ENCODE measurements at regions not wholly inside any gene's neighbourhood (a gene's known extent, or its start where the extent isn't known, plus 50 kb on each side); places are given as distances from the start of the nearest gene placed in this dataset.

- FAIRE-seq (no peak), DNase-seq (ENCODE audit: extremely low spot score, insufficient read length, low read depth) (no peak)
These were observed 78.7 kb upstream of the PROK2 start for GRCh38 chr3:71863563-71864190.

GRCh38 chr3:71862371-71863140 is 77.6 kb upstream of the PROK2 start:
- DNase-seq (ENCODE audit: extremely low spot score, insufficient read length, low read depth): no peak
- FAIRE-seq: no peak

- DNase-seq (ENCODE audit: extremely low spot score, insufficient read length, low read depth) (no peak), FAIRE-seq (peak; percentile 50)
These were observed 74.2 kb upstream of the PROK2 start for GRCh38 chr3:71859123-71859519.

- FAIRE-seq (no peak), DNase-seq (ENCODE audit: extremely low spot score, insufficient read length, low read depth) (no peak)
These were observed 73.7 kb upstream of the PROK2 start for GRCh38 chr3:71858503-71859122.

GRCh38 chr3:71857956-71858355 is 73.0 kb upstream of the PROK2 start:
- no peak for DNase-seq (ENCODE audit: extremely low spot score, insufficient read length, low read depth)
- FAIRE-seq: no peak

- DNase-seq (ENCODE audit: extremely low spot score, insufficient read length, low read depth): no peak
- no peak for FAIRE-seq
These were observed 69.8 kb upstream of the PROK2 start for GRCh38 chr3:71854706-71855105.

GRCh38 chr3:71854096-71854495 is 69.1 kb upstream of the PROK2 start:
- FAIRE-seq (no peak), DNase-seq (ENCODE audit: extremely low spot score, insufficient read length, low read depth) (no peak)

GRCh38 chr3:71851878-71852277 is 66.9 kb upstream of the PROK2 start:
- FAIRE-seq (no peak), DNase-seq (ENCODE audit: extremely low spot score, insufficient read length, low read depth) (no peak)

- FAIRE-seq: no peak
- DNase-seq (ENCODE audit: extremely low spot score, insufficient read length, low read depth): no peak
These were observed 65.7 kb upstream of the PROK2 start for GRCh38 chr3:71850654-71851053.

GRCh38 chr3:71849681-71850080 is 64.7 kb upstream of the PROK2 start:
- DNase-seq (ENCODE audit: extremely low spot score, insufficient read length, low read depth) (no peak), FAIRE-seq (no peak)

GRCh38 chr3:71847794-71848193 is 62.8 kb upstream of the PROK2 start:
- FAIRE-seq (no peak), DNase-seq (ENCODE audit: extremely low spot score, insufficient read length, low read depth) (no peak)

- no peak for DNase-seq (ENCODE audit: extremely low spot score, insufficient read length, low read depth)
- FAIRE-seq: no peak
These were observed 61.2 kb upstream of the PROK2 start for GRCh38 chr3:71846185-71846584.

GRCh38 chr3:71843071-71843470 is 58.1 kb upstream of the PROK2 start:
- DNase-seq (ENCODE audit: extremely low spot score, insufficient read length, low read depth) (no peak), FAIRE-seq (no peak)

- DNase-seq (ENCODE audit: extremely low spot score, insufficient read length, low read depth) (no peak), FAIRE-seq (no peak)
These were observed 53.5 kb upstream of the PROK2 start for GRCh38 chr3:71838406-71838805.

All from GM18507 (cell line).